Keratinocyte (primary cell): ENCODE measurements at regions not wholly inside any gene's neighbourhood (a gene's known extent, or its start where the extent isn't known, plus 50 kb on each side); places are given as distances from the start of the nearest gene placed in this dataset.

ENCODE experiments used
- CTCF ChIP-seq, 3 experiments: IDR thresholded peaks in 1 of 3; conservative IDR thresholded peaks in 1 of 3; optimal IDR thresholded peaks in 1 of 3; 2 replicates in 2 of 3; 3 replicates in 1 of 3; pipeline versions ENCODE3 to v1.5.1; 2011; ENCODE audit warnings: low read length in 3 of 3, mild to moderate bottlenecking in 3 of 3, moderate library complexity in 2 of 3, control low read depth in 1 of 3, inconsistent platforms in 1 of 3; ENCODE audit not compliant: insufficient read depth in 2 of 3; ENCODE audit errors: extremely low read depth in 1 of 3
- EZH2 ChIP-seq: IDR thresholded peaks from one replicate; pipeline ENCODE4 v1.6.1; 2012; ENCODE audit warnings: inconsistent platforms, mild to moderate bottlenecking, low read length, moderate library complexity

- TF ChIP-seq CTCF (optimal IDR thresholded peaks at IDR 0.05 in 1 of 3, IDR thresholded peaks at IDR 0.05 in 1 of 3, conservative IDR thresholded peaks at IDR 0.05 in 1 of 3; ENCODE audit: extremely low read depth in 1 of 3, insufficient read depth in 2 of 3, low read length in 3 of 3) (no peak), EZH2 (no peak)
Measured at GRCh38 chr4:55005910-55006309, 119.5 kb downstream of the KDR start.
